VCaP (cell line): ENCODE measurements at regions not wholly inside any gene's neighbourhood (a gene's known extent, or its start where the extent isn't known, plus 50 kb on each side); places are given as distances from the start of the nearest gene placed in this dataset.

Experiments
- H3K27ac ChIP-seq: fragments of 450-650 bp; 2 replicates; pipeline ENCODE4 v1.5.1; 2017
- TF ChIP-seq, protein P1 (sequence below): fragments of 450-650 bp; conservative IDR thresholded peaks from 2 replicates; pipeline ENCODE4 v1.5.1; 2017; ENCODE audit warnings: mild to moderate bottlenecking, moderate library complexity

DNA sequence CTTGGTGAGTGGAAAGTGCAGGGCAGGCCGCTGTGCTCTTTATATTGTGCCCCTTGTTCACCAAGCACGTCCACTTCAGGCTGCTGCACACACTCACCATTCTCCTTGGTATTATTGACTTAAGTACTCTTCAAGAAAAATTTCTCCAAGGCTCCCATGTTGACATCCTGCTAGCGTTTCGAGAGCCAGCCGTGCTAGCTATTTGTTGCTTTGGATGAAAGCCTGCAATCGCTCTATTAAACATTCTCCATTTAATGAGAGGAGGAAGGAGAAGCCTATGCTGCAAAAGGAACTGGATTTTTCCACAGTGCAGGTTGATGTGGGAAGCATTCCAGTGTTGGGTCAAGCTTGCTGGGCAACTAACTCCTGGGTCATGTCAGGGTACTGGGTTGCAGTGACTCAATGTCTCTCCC, 113.5 kb downstream of the CD83 start:
- H3K27ac ChIP-seq: peak overlapping the region; percentile 61
- TF ChIP-seq, protein P1, sequence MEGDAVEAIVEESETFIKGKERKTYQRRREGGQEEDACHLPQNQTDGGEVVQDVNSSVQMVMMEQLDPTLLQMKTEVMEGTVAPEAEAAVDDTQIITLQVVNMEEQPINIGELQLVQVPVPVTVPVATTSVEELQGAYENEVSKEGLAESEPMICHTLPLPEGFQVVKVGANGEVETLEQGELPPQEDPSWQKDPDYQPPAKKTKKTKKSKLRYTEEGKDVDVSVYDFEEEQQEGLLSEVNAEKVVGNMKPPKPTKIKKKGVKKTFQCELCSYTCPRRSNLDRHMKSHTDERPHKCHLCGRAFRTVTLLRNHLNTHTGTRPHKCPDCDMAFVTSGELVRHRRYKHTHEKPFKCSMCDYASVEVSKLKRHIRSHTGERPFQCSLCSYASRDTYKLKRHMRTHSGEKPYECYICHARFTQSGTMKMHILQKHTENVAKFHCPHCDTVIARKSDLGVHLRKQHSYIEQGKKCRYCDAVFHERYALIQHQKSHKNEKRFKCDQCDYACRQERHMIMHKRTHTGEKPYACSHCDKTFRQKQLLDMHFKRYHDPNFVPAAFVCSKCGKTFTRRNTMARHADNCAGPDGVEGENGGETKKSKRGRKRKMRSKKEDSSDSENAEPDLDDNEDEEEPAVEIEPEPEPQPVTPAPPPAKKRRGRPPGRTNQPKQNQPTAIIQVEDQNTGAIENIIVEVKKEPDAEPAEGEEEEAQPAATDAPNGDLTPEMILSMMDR: no peak

DNA sequence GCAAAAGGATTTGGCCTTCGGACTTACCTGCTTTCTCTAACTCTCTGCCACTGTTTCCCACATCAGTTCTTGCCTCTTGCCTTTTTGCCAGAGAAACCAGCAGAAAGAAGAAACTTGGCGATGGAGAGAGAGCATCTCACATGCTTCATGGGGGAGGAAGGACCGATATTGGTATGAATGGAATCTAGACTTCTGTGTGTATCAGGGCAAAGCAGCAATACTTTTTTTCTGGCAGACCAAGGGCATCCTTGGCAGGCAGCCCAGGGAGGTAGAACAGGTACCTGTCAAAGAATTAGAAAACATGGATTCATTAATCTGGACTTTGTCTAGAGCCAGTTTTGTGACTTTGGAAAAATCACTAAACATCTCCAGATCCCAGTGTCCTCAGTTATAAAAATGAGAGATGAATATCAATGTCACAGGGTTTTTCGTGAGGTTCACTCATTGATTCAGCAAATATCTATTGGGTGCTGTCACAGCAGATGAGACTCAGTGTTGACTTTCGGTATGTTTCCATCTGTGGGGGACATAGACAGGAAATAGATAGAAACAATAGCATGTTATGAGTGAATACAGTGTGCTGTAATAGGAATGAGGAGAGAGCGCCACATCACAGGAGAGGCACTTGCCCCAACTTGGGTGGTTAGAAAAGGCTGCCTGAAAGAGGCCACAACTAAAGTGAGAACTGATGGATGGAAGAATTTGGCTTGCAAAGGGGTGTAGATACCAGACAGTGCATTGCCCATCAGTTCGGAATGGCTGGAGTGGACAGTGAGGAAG, 114.1 kb downstream of the CD83 start:
- H3K27ac ChIP-seq: peak overlapping the region; percentile 61
- TF ChIP-seq, protein P1: no peak

DNA sequence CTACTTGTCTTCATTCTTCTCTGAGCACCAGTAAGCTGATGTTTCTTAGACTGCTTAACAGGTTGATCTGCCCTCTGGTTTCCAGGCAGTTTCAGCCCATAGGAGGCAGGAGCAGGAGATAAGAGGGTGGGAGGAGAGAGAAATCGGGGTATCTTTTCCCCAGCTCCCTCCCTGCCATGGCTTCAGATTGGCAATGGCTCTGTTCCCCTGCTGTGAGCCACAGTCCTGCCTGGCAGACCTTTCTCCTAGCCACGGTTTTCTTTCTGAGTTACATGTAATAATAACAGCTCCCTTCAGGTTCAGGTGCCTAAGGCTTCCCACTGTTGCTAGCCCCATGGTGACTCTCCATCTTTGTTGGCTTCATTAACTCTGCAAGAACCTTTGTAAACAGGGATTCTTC, 115.3 kb downstream of the CD83 start:
- TF ChIP-seq, protein P1: no peak

DNA sequence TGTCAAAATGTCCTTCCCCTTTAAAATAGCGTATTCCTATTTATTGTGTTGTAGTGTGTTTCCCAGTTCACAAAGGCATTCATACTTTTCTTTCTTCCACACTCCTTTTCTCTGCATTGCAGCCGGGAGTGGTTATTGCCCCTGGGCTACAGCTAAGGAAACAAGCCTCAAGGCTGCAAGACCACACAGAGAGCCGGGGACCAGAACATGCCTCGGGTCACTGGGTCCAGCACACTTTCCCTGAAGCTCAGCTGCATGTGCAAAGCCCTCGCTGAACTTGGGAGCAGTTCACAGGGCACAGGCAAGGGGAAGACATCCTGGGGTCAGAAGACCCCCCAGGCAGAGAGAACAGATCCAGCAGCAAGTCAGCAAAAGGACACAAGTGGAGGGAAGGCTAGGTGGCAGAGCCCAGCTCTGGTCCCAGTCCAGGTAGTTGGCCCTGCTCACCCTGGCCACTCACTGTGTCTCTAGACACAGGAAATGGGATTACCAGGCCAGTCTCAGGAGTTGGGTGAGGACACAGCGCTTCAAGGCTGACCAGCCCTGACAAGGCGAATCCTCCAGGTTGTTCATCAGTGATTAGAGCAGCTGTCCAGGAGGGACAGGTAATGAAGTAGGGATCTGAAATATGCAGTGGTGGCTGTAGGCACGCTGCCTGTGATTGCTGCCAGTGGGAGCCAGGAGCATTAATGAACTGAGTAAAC, 118.2 kb downstream of the CD83 start:
- TF ChIP-seq, protein P1: no peak
- no peak overlapping the region for H3K27ac ChIP-seq

More for the DNA sequence above, 115.3 kb downstream of the CD83 start:
- H3K27ac ChIP-seq: no peak overlapping the region

DNA sequence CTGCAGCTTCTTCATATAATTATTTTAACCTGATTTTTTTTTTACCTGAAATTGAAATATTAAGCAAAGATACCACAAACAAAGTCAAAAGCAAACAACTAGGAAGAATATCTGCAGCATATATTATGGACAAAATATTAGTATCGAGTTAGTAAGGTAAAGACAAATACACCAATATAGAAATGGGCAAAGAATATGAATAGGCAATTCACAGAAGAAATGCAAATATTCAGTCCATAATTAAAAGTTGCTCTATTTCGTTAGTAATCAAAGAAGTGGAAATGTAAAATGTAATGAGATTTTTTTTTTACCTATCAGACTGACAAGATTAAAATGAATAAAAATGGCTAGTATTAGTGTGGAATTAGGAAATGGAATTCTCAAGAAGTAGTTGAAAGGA, 121.5 kb downstream of the CD83 start:
- no peak overlapping the region for H3K27ac ChIP-seq
- TF ChIP-seq, protein P1: no peak

DNA sequence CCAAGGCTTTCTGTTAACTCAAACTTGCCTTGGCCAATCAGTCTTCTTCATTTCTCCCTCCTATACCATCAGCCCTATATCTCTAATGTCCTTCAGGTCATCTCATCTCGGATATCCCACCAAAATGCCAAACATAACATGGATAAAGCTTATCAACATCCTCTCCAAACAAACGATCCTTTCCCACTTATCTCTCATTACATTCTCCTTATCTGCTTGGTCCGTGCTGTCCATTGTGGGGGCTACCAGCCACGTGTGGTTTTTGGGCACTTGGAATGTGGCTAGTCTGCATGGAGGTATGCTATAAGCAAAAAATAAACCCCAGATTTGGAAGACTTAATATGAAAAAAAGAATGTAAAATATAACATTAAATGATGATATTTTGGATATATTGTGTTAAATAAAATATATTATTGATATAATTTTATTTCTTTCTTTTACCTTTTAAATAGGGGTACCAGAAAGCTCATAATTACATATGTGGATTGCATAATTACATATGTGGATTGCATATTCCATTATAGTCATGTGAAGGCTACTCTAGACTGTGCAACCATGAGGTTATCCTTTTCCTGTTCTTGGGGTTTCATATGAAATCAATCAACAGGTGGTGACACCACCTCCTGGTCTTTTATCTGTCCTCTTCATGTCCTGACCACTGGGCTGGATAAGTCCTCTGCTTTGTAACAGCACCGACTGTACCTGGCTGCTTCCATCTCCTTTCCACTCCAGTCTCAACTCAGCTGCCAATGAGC, 123.0 kb downstream of the CD83 start:
- TF ChIP-seq, protein P1: no peak
- H3K27ac ChIP-seq: no peak overlapping the region
